ENCODE measurements at regions not wholly inside any gene's neighbourhood (a gene's known extent, or its start where the extent isn't known, plus 50 kb on each side); places are given as distances from the start of the nearest gene placed in this dataset.
"Not testable (repeated sequence)": the region's sequence is repeated elsewhere in the genome, so short reads cannot be mapped to it uniquely, and the experiment has no call there.

DNA sequence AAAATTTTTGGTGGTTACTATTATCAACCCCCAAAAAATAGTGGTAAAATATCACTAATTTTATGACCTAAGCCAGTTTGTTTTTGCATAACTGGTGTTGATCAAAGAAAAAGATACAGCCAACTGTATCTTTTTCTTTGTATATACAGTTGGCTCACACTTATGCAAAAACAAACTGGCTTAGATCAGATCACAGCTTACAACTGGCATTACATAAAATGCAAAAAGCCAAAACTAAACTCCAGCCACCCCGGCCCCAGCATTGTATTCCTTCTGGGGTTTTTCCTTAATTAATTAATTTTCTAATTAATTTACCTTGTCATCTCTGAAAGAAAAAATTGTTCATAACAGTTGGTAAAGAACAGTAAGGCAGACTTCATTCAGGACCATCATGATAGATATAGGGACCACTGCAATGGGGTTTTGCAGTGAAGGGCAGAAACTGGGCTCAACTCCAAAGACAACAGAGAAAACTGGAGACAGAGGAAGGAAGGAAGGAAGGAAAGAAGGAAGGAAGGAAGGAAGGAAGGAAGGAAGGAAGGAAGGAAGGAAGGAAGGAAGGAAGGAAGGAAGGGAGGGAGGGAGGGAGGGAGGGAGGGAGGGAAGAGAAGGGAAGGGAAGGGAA lies 202.1 kb downstream of the HNRNPD start:
- DNase-seq = no peak

DNA sequence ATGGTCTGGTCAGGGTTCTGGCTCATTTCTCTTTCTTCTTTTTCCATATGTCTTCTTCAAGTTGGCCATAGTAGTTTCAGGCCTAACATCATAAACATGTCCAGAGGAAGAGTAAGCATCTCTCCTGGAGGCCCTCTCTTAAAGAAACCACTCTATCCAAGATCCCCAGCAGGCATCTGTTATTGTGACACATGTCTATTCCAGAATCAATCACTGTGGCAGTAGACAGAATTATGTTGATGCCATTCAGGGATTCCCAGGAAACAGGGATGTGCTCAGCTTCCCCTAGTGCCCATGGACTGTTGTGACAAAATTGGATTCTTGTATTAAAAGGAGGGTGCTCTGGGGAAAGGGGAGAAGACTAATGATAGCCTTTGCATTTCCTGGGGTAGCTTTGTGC lies 224.0 kb downstream of the HNRNPD start:
- no peak for DNase-seq

DNA sequence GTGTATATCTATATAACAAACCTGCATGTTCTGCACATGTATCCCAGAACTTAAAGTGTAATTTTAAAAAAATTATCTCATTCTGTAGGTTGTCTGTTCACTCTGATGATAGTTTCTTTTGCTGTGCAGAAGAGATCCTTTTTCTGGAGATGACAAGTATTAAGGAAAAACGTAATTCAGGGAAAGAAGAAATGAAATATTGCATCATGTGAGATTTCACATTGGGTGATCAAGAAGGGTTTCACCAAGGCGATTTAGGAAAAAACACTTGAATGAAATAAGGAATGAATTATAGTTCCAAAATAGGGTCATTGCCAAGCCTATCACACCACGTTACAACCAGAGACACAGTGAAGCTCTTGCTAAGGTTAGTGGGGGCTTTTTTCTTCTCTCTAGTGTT lies 227.9 kb downstream of the HNRNPD start:
- DNase-seq = no peak

DNA sequence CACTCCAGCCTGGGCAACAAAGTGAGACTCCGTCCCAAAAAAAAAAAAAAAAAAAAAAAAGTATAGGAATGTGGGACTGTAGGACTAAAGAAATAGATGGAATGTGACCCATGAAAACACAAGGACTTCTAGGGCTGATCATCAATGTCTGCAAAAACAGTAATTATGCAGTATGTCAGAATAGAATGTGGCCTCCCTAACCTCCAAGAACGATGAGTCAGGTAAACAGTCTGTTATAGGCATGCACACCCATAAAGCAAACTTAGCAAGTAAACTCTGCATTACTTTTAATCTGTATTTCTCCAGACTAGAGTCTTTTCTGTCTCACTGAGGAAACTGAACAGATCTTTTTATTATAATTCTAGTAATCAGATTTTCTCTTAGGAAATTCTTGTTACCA lies 233.4 kb downstream of the HNRNPD start:
- DNase-seq = no peak

DNA sequence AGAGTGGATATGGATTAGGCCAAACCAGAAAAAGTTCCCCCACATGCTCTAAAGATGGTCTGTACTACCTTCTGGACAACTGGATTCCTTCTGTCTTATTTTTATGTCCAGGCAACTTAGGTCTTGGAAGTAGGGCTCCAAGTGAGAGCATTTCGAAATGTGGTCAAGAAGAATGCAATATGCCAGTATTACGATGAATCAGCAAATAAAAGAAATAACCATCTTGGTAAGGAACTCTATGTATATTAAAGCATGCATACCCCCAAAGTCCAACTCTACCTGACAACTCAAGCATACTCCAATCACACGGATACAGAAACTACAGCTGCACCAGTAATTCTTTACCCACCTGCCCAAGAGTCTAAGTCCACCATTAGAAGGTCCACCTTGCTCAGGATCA lies 234.5 kb downstream of the HNRNPD start:
- DNase-seq = no peak

DNA sequence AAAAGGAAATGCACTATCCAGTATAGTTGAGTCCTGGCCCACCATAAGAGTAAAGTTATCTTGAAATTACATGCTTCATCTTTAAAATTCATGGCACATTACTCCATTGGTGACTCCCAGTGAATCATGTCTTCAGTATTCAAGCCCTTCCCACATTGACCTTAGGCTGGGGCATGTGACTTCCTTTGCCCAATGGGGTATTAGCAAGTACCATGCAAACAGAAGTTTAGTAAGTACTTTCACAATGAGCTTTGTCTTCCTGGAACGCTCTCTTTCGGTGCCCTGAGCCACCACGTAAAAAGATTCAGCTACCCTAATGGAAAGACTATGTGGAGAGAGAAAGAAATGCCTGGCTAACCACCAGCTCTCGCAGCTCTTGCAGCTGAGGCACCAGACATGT lies 235.4 kb downstream of the HNRNPD start:
- no peak for DNase-seq

DNA sequence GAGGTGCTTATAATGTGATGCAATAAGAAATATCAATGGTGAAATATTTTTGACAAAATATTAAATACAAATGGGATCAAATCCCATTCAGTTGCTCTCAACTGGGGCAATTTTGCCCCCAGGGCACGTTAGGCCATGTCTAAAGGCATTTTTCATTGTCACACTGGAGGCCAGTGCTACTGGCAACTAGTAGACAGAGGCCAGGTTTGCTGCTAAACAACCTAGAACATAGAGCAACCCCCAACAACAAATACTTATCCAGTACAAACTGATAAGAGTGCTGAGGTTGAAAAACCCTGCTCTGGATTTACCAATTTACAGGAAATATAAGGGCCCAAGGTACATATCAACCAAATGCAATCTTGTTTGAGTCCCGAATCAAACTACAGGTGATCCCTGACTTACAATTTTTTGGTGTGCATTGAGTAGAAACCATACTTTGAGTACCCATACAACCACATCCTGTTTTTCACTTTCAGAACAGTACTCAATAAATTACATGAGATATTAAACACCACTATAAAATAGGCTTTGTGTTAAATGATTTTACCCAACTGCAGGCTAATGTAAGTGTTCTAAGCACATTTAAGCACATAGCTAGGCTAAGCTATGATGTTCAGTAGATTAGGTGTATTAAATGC lies 237.5 kb downstream of the HNRNPD start:
- DNase-seq = no peak

DNA sequence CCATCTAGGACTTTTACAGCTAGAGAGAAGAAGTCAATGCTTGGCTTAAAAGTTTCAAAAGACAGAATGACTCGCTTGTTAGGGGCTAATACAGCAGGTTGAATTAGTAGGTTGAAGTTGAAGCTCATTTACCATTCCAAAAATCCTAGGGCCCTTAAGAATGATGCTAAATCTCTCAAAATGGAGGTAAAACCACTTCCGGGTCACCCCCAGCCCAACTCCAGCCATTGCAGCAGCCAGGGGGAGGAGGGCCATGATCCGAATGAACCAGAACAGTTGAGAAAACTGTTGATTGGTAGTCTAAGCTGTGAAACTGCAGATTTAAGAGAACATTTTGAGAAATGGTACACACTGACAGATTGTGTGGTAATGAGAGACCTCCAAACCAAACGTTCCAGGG lies 245.4 kb downstream of the HNRNPD start:
- no peak for DNase-seq

DNA sequence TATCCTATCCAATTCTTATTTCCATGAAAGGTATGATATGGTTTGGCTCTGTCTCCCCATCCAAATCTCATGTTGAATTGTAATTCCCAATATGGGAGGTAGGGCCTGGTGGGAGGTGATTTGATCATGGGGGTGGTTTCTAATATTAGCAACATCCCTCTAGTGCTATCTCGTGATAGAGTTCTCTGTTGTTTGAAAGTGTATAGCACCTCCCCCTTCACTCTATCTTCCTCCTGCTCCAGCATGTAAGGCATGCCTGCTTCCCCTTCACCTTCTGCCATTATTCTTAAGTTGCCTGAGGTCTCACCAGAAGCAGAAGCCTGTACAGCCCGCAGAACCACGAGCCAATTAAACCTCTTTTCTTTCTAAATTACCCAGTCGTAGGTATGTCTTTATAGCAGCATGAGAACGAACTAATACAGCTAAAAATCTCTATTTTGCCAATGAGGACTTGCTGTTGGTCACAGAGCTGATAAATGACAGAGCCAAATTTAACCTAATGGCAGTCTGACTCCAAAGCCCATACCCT lies 247.2 kb downstream of the HNRNPD start:
- no peak for DNase-seq

DNA sequence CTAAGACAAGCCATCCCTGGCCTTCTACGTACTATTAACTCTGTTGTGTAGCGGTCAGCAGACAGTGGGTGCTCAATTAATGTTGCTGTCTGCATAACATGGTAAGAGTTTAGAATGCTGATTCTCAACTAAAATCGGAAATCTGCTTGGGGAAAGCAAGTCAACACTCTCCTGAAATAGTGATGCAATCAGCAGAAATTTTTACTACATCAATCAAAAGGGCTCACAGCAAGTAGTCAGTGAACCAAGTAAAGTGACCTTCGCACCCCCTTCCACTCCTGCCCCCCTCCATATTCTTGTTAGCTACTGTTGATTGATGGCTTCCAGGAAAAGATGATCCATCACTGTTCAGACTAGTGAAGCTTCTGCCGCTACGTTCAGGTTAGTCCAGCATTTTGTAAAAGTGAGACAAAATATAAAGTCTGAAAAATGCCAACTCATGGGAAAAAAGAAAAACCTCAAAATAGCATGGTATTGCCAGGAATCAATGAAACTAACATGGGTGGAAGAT lies 247.9 kb downstream of the HNRNPD start:
- DNase-seq = no peak

DNA sequence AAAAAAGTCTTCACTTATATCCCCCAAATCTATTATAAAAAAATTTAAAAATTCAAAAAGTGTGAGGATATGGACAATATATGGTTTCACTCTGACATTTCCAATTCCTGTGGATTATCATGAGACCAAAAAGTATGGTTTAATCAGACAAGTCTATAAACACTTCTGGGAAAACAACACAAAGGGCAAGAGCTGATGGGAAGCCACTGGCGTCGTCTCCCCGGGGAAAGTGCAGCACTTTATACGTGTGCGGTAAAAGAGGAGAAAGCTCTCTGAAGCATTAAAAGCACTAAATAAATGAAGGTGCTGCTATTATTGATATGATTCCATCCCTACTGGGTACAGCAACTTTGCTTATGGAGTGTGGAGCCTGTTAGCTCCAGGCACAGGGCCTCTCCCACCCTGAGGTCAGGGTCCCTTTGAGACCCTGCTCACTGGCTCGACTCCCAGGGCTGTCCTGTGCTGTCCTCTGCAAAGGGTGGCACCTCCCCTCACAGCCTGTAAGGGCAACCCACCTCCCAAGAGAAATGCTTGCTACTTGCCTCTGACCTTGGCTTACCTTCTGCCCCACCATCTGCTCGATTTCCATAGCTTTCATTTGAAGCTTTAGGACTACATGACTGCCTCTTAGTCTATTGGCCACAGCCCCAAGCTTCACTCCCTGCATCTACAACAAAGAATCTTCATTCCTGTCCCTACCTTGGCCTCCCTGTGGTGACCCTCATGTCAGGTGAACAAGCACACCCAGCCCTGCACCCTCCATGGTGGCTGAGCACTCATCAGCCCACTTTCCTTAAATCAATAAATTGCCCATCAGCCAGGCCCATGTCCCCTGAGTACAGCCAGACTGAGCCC lies 248.6 kb downstream of the HNRNPD start:
- DNase-seq = no peak

DNA sequence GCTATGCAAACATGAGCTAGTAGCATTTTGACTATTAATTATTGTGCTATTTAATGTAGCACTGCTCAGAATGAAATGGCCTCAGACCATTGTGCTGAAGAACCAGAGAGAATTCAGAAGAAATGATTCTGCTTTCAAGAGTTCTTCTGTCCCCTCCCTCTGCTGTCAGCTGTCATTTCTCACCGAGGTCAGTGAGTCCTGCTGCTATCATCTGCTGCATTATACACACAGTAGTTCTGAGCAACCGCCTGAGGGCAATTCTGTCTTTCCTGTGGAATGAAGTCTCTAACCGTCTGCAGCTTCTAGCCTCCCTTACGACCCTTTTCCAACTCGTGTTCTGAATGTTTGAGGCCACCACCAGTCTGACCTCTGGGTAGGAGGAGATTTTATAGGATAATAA lies 249.4 kb downstream of the HNRNPD start:
- no peak for DNase-seq

DNA sequence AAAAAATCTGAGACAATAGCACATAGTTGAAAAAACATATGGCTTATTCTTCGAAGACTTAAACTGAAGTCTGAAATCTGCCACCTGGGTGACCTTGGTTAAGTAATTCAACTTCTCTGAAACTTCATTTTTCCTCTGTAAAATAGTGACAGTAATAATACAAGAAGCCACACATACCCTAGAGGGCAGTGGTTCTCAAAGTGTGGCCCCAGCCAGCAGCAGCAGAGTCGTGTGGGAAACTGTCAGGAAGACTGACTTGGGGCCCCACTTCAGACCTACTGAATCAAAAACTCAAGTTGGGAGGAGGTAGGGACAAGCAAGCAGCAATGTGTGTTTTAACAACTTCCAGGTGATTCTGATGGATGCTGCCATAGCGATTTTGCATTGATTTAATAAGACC lies 249.9 kb downstream of the HNRNPD start:
- DNase-seq = no peak

DNA sequence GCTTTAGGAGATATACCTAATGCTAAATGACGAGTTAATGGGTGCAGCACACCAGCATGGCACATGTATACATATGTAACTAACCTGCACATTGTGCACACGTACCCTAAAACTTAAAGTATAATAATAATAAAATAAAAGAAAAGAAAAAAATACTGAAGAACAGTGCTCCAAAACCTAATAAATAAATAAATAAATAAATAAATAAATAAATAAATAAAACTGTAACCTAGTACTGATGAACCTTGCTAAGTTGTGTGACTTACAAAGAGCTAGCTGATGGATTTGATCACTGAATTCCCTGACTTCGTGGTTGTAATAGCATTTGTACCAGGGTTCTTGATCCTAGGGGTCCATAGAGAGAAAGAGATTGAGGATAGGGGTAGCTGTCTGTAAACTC lies 258.6 kb downstream of the HNRNPD start:
- not testable (repeated sequence) for DNase-seq

DNA sequence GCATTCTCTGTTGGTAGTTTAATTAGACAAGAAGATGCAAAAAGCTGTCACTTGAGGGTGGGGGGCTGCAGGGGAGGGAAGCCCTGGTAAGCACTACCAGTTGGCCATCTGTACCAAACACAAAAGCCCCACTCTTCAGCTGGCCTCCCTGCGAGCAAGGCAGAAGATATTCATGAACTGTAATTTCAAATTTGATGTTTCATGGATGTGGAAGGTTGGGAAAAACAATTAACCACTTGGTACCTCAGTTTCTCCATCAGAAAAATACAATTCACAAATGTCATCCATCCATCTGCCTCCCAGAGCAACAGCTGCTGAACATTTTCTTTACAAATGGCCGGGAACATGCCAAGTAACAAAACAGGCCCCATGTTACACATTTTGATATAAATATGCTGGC lies 265.3 kb downstream of the HNRNPD start:
- DNase-seq = no peak

DNA sequence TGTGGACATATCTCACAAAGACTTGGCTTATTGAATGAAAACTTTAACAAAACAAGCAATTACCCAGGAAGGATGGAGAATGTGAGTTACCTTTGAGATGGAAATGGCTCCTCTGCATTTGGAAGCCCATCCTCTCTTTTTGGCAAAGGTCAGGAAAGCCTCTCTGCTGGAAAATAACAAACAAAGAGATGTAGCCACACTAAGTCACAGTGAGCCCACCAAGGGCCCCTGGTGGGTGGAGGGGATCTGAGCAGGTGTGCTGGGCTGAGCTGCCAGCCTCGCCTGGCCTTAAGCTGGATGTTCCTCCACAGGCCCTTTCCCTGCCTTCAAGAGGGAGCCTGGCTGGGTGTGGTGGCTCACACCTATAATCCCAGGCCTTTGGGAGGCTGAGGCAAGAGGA lies 269.2 kb downstream of the HNRNPD start:
- DNase-seq = no peak

DNA sequence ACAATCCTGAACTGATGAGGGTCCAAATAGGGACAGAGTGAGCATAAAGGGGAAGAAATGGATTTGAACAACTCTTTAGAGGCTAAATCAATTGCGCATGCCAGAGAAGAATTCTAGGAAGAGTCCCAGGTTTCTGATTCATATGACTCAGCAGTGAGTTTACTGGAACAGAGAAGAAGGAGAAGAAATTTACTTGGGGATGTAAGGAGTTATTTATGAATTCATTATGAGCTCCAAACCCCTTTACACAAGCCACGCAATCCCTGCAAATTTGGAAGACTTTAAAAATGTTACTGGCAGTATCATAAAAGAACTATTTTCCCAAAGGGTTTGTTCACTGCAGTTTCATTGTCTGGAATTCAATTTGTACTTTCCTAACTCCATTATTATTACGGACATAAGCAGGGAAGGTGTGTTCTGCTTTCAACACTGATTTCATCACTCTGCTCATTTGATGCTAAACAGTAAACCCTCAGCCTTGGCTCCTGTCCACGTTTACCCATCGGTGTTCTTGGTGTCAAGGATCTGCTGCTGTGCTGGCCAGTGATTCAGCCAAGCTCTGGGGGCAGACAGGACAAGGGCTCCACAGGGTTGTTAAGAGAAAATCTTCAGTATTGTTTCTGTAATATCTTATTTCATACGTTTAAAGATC lies 273.7 kb downstream of the HNRNPD start:
- DNase-seq = no peak

DNA sequence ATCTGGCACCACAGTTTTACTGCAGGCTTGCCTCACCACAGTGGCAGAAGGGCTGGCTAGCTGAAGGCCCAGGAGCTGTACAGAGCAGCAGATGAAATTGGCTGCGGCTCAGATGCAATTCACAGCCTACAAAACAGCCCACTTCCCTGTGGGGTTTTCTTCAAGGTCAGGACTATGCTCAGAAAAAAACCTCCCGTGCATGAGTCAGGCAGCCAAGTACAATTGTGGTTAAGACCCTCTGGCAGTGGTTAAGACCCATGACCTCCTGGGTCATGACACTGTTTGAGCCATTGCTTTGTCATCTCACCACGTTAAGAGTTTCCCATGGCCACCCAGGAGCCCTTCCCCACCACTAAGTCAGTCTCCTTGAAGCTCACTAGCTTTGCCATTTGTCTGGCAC lies 276.3 kb downstream of the HNRNPD start:
- no peak for DNase-seq

DNA sequence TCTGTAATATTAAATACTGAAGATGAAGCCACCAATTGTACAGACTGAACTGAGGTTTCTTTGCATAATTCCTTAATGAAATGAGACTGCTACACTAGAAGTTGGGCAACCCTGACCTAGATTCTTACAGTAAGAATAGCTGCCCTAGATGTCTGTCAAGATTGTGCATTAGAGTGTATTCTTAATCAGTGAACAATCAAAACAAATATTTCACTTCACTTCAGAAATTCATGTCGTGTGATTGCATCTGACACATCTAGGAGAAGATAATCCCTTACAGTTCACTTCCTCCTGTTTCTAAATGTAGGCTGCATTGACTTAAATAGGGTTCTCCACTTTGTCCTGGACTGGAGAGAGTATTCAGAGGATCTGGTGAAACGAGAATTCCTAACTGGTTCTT lies 283.1 kb downstream of the HNRNPD start:
- no peak for DNase-seq

DNA sequence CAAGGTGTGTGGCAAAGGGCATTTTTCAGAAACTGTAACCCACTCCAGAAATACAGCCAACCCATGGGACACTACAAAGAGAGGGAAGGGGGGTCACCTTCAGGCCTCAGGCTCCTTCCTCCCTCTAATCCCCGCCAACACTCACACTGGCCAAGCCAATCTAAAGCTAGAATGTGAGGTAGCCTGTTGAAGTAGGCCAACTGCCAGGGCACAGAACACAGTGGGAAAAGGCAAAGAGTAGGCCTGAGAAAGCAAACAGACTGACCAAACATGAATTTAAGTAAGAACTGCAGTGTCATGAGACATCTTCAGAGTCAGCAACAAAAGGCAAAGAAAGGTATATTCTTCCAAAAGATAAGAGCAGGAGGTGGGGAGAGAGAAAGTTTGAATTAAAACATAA lies 289.0 kb downstream of the HNRNPD start:
- DNase-seq = no peak

DNA sequence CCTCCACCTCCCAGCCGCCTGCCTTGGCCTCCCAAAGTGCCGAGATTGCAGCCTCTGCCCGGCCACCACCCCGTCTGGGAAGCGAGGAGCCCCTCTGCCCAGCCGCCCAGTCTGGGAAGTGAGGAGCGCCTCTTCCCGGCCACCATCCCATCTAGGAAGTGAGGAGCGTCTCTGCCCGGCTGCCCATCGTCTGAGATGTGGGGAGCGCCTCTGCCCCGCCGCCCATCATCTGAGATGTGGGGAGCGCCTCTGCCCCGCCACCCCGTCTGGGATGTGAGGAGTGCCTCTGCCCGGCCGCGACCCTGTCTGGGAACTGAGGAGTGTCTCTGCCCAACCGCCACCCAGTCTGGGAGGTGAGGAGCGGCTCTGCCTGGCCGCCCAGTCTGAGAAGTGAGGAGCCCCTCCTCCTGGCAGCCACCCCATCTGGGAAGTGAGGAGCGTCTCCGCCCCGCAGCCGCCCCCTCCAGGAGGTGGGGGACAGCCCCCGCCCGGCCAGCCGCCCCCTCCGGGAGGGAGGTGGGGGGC lies 296.3 kb downstream of the HNRNPD start:
- DNase-seq = not testable (repeated sequence)

DNA sequence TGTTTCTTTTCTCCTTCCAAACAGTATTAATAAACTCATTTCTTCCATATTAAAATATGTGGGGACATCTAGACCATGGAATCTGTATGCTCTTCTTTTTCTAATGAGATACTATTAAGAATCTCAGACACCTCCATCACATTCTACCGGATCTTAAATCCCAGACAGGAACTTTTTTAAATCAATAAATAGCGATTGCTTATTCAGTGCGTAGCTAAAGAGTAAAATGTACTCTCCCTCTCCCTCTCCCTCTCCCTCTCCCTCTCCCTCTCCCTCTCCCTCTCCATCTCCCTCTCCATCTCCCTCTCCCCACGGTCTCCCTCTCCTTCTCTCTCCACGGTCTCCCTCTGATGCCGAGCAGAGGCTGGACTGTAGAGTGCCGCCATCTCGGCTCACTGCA lies 297.0 kb downstream of the HNRNPD start:
- DNase-seq = no peak

DNA sequence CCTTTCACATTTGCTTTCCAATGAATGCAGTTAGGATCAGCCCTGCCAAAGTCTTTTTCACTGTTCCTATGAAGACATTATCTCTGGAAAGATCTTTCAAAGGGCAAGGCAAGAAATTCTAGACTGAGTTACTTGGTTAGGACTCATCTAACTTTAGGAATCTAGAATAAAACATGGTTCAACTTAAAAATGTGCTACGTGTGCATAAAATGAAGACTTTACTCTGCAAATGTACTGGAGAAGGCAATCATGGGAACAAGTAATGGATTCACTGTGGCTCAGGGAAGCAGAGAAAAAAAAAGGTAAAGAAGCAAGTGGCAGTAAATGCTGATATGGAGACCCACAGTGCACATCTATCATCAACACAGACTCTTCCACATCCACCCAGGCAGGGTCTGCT lies 297.4 kb downstream of the HNRNPD start:
- DNase-seq = no peak

All from SIG-M5 (cell line).